ENCODE measurements at regions not wholly inside any gene's neighbourhood (a gene's known extent, or its start where the extent isn't known, plus 50 kb on each side); places are given as distances from the start of the nearest gene placed in this dataset.
A peak's percentile ranks its signal among the peaks of the same experiment; 100 is the strongest.

- DNase-seq (ENCODE audit: low read depth in 2 of 3, low spot score in 1 of 3), result no peak
Observed at GRCh38 chr20:9981829-9982228, 53.0 kb upstream of the ANKEF1 start.

GRCh38 chr20:9978397-9979004 is 56.3 kb upstream of the ANKEF1 start:
- peak in 2 of 3 donors; percentile 0 to 30 for DNase-seq (ENCODE audit: low read depth in 2 of 3, low spot score in 1 of 3)

GRCh38 chr20:9977629-9978028 is 57.2 kb upstream of the ANKEF1 start:
- DNase-seq (ENCODE audit: low read depth in 2 of 3, low spot score in 1 of 3), result no peak

- DNase-seq (ENCODE audit: low read depth in 2 of 3, low spot score in 1 of 3), result no peak
Observed at GRCh38 chr20:9974324-9974723, 60.5 kb upstream of the ANKEF1 start.

GRCh38 chr20:9971746-9972145 is 63.0 kb upstream of the ANKEF1 start:
- no peak for DNase-seq (ENCODE audit: low read depth in 2 of 3, low spot score in 1 of 3)

GRCh38 chr20:9969626-9970025 is 65.2 kb upstream of the ANKEF1 start:
- no peak for DNase-seq (ENCODE audit: low read depth in 2 of 3, low spot score in 1 of 3)

GRCh38 chr20:9968015-9968414 is 66.8 kb upstream of the ANKEF1 start:
- DNase-seq (ENCODE audit: low read depth in 2 of 3, low spot score in 1 of 3), result no peak

- no peak for DNase-seq (ENCODE audit: low read depth in 2 of 3, low spot score in 1 of 3)
Observed at GRCh38 chr20:9966966-9967365, 67.8 kb upstream of the ANKEF1 start.

GRCh38 chr20:9963029-9963428 is 71.8 kb upstream of the ANKEF1 start:
- DNase-seq (ENCODE audit: low read depth in 2 of 3, low spot score in 1 of 3), result no peak

GRCh38 chr20:9958693-9959092 is 76.1 kb upstream of the ANKEF1 start:
- no peak for DNase-seq (ENCODE audit: low read depth in 2 of 3, low spot score in 1 of 3)

GRCh38 chr20:9955646-9956045 is 79.1 kb upstream of the ANKEF1 start:
- DNase-seq (ENCODE audit: low read depth in 2 of 3, low spot score in 1 of 3), result no peak

GRCh38 chr20:9949563-9949962 is 85.2 kb upstream of the ANKEF1 start:
- no peak for DNase-seq (ENCODE audit: low read depth in 2 of 3, low spot score in 1 of 3)

GRCh38 chr20:9945408-9945807 is 89.4 kb upstream of the ANKEF1 start:
- DNase-seq (ENCODE audit: low read depth in 2 of 3, low spot score in 1 of 3), result no peak

GRCh38 chr20:9942736-9943135 is 92.1 kb upstream of the ANKEF1 start:
- no peak for DNase-seq (ENCODE audit: low read depth in 2 of 3, low spot score in 1 of 3)

GRCh38 chr20:9940329-9940728 is 94.5 kb upstream of the ANKEF1 start:
- DNase-seq (ENCODE audit: low read depth in 2 of 3, low spot score in 1 of 3), result no peak

- DNase-seq (ENCODE audit: low read depth in 2 of 3, low spot score in 1 of 3), result no peak
Observed at GRCh38 chr20:9939231-9939630, 95.6 kb upstream of the ANKEF1 start.

- no peak for DNase-seq (ENCODE audit: low read depth in 2 of 3, low spot score in 1 of 3)
Observed at GRCh38 chr20:9935285-9935684, 96.4 kb upstream of the PAK5 start.

GRCh38 chr20:9930142-9930541 is 91.3 kb upstream of the PAK5 start:
- DNase-seq (ENCODE audit: low read depth in 2 of 3, low spot score in 1 of 3), result no peak

- DNase-seq (ENCODE audit: low read depth in 2 of 3, low spot score in 1 of 3), result no peak
Observed at GRCh38 chr20:9928955-9929354, 90.1 kb upstream of the PAK5 start.

- no peak for DNase-seq (ENCODE audit: low read depth in 2 of 3, low spot score in 1 of 3)
Observed at GRCh38 chr20:9928281-9928737, 89.4 kb upstream of the PAK5 start.

- DNase-seq (ENCODE audit: low read depth in 2 of 3, low spot score in 1 of 3), result no peak
Observed at GRCh38 chr20:9927224-9927623, 88.3 kb upstream of the PAK5 start.

- no peak for DNase-seq (ENCODE audit: low read depth in 2 of 3, low spot score in 1 of 3)
Observed at GRCh38 chr20:9926476-9926875, 87.6 kb upstream of the PAK5 start.

- no peak for DNase-seq (ENCODE audit: low read depth in 2 of 3, low spot score in 1 of 3)
Observed at GRCh38 chr20:9926007-9926406, 87.1 kb upstream of the PAK5 start.

GRCh38 chr20:9923648-9924047 is 84.8 kb upstream of the PAK5 start:
- no peak for DNase-seq (ENCODE audit: low read depth in 2 of 3, low spot score in 1 of 3)

Measured in stimulated activated CD4-positive, alpha-beta T cell treated with anti-CD3 and anti-CD28 coated beads, Interleukin-12 subunit alpha, Interleukin-12 subunit beta, amount 100 ng/mL, for 48 hours (primary cell).